Spleen (tissue), 11 donors: ENCODE measurements at regions not wholly inside any gene's neighbourhood (a gene's known extent, or its start where the extent isn't known, plus 50 kb on each side); places are given as distances from the start of the nearest gene placed in this dataset.

Source experiments
- DNase-seq: peaks from one replicate; pipeline ENCODE4 v3.0.0-alpha.2; 2020
- H3K27ac ChIP-seq, 8 donors: fragments of 200-600 bp; sonication (generic) in 7 of 8; 1 replicate in 4 of 8; 2 replicates in 4 of 8; pipeline versions ENCODE4 v1.5.0 to v1.8.0; 2016 to 2021; ENCODE audit warnings: inconsistent platforms in 4 of 8, mild to moderate bottlenecking in 4 of 8, moderate library complexity in 1 of 8
- H3K27me3 ChIP-seq, 7 donors: fragments of 200-600 bp; sonication (generic) in 6 of 7; replicated peaks in 1 of 7; 1 replicate in 4 of 7; 2 replicates in 3 of 7; pipeline versions ENCODE4 v1.5.0 to v1.8.0; 2016 to 2021; ENCODE audit warnings: inconsistent platforms in 3 of 7, mild to moderate bottlenecking in 1 of 7
- H3K36me3 ChIP-seq, 6 donors: fragments of 200-600 bp; sonication (generic) in 5 of 6; 1 replicate in 4 of 6; 2 replicates in 2 of 6; pipeline versions ENCODE4 v1.5.0 to v1.8.0; 2016 to 2021; ENCODE audit warnings: inconsistent platforms in 2 of 6
- H3K4me1 ChIP-seq, 6 donors: fragments of 200-600 bp; sonication (generic) in 5 of 6; 1 replicate in 3 of 6; 2 replicates in 3 of 6; pipeline versions ENCODE4 v1.5.0 to v1.8.0; 2016 to 2021; ENCODE audit warnings: inconsistent platforms in 3 of 6
- H3K4me3 ChIP-seq, 8 donors: fragments of 200-600 bp; sonication (generic) in 7 of 8; 1 replicate in 4 of 8; 2 replicates in 4 of 8; pipeline versions ENCODE4 v1.5.0 to v1.8.0; 2016 to 2021; ENCODE audit warnings: inconsistent platforms in 4 of 8, mild to moderate bottlenecking in 4 of 8, moderate library complexity in 2 of 8
- H3K9me3 ChIP-seq, 8 donors: fragments of 200-600 bp; sonication (generic) in 7 of 8; 1 replicate in 4 of 8; 2 replicates in 4 of 8; pipeline versions ENCODE4 v1.5.0 to v1.8.0; 2016 to 2021; ENCODE audit warnings: inconsistent platforms in 4 of 8
- CTCF ChIP-seq, 11 experiments: fragments of 200-600 bp in 7 of 11; fragments of 450-650 bp in 4 of 11; sonication (generic) in 4 of 11; IDR thresholded peaks in 8 of 11; conservative IDR thresholded peaks in 3 of 11; 1 replicate in 7 of 11; 2 replicates in 4 of 11; pipeline versions ENCODE4 v1.4.0 to v1.8.0; 2016 to 2021; ENCODE audit warnings: antibody characterized with exemption in 11 of 11, inconsistent platforms in 4 of 11, mild to moderate bottlenecking in 1 of 11
- POLR2A ChIP-seq, 3 donors: fragments of 450-650 bp; IDR thresholded peaks; one replicate each; pipeline ENCODE4 v1.5.1; 2017; ENCODE audit warnings: antibody characterized with exemption in 3 of 3, mild to moderate bottlenecking in 1 of 3
- POLR2AphosphoS5 ChIP-seq, 3 donors: sonication (generic); formaldehyde crosslinking; IDR thresholded peaks; one replicate each; pipeline ENCODE4 v1.5.1; 2017; ENCODE audit warnings: antibody characterized with exemption in 3 of 3
- WGBS, 5 donors: extraction: QIAGEN DNeasy Blood & Tissue Kit in 3 of 5; methylation state at CpG; one replicate each; pipeline versions ENCODE4 v1.1.5 to v1.1.7; 2013 to 2018; 5-methylcytosine and 5-hydroxymethylcytosine counted together
- intact Hi-C: fragments of 100-400 bp; cut with DNase I; formaldehyde crosslinking; loops from one replicate; pipeline ENCODE4 v1.15.0; 2023; ENCODE audit warnings: low total_unique reads
- donor health status: healthy with polysubstance abuse.
- donor health status: DM: no; HTN: no; CAD: no; lungs with moderate emphysema.
- donor health status: DM: no; HTN: no; CAD: no.
- donor health status: Bipolar disorder and iron deficiency.
- donor health status: healthy.
- donor health status: DM: no; HTN: no; CAD: no.
- donor health status: DM: yes; HTN: yes; CAD: no.

GRCh38 chr1:239303289-239303688 lies 83.1 kb upstream of the CHRM3 start:
- no peaks in the 10 kb centered on the region for H3K36me3 ChIP-seq
- intact Hi-C loops: no loop called here
- no peak for TF ChIP-seq CTCF (IDR thresholded peaks at IDR 0.05 in 8 of 11, conservative IDR thresholded peaks at IDR 0.05 in 3 of 11)
- TF ChIP-seq POLR2AphosphoS5 (IDR thresholded peaks at IDR 0.05): no peak
- TF ChIP-seq POLR2A (IDR thresholded peaks at IDR 0.05): no peak
- no peak overlapping the region for H3K4me3 ChIP-seq
- no peaks in the 10 kb centered on the region for H3K4me1 ChIP-seq
- no peaks in the 10 kb centered on the region for H3K9me3 ChIP-seq
- H3K27ac ChIP-seq: no peak overlapping the region
- DNase-seq: no peak
- WGBS, 5 donors: 88 to 95% (median 93%) methylated on average over 9 of the region's 9 CpGs
- no peaks in the 10 kb centered on the region for H3K27me3 ChIP-seq

- H3K36me3 ChIP-seq: no peaks in the 10 kb centered on the region
- no peak for DNase-seq
- no peak overlapping the region for H3K27ac ChIP-seq
- H3K27me3 ChIP-seq: no peaks in the 10 kb centered on the region
- no peaks in the 10 kb centered on the region for H3K9me3 ChIP-seq
- WGBS, 5 donors: 74 to 87% (median 83%) methylated on average over 3 of the region's 3 CpGs
- intact Hi-C loops: no loop called here
- H3K4me3 ChIP-seq: no peak overlapping the region
- H3K4me1 ChIP-seq: no peaks in the 10 kb centered on the region
- TF ChIP-seq POLR2AphosphoS5 (IDR thresholded peaks at IDR 0.05): no peak
- TF ChIP-seq CTCF (IDR thresholded peaks at IDR 0.05 in 8 of 11, conservative IDR thresholded peaks at IDR 0.05 in 3 of 11): no peak
- no peak for TF ChIP-seq POLR2A (IDR thresholded peaks at IDR 0.05)
These were observed 83.7 kb upstream of the CHRM3 start for GRCh38 chr1:239302696-239303095.

- WGBS, 5 donors: 86 to 95% (median 90%) methylated on average over 3 of the region's 3 CpGs
- intact Hi-C loops: no loop called here
- H3K4me1 ChIP-seq: no peaks in the 10 kb centered on the region
- no peak overlapping the region for H3K27ac ChIP-seq
- no peak overlapping the region for H3K4me3 ChIP-seq
- no peaks in the 10 kb centered on the region for H3K36me3 ChIP-seq
- no peaks in the 10 kb centered on the region for H3K9me3 ChIP-seq
- no peaks in the 10 kb centered on the region for H3K27me3 ChIP-seq
- TF ChIP-seq POLR2AphosphoS5 (IDR thresholded peaks at IDR 0.05) (no peak), CTCF (IDR thresholded peaks at IDR 0.05 in 8 of 11, conservative IDR thresholded peaks at IDR 0.05 in 3 of 11) (no peak), POLR2A (IDR thresholded peaks at IDR 0.05) (no peak)
- no peak for DNase-seq
These were observed 85.1 kb upstream of the CHRM3 start for GRCh38 chr1:239301251-239301650.

- Histone ChIP-seq H3K36me3 (no peaks in the 10 kb centered on the region), H3K27me3 (no peaks in the 10 kb centered on the region), H3K9me3 (no peaks in the 10 kb centered on the region), H3K4me1 (no peaks in the 10 kb centered on the region), H3K27ac (no peak overlapping the region), H3K4me3 (no peak overlapping the region)
- intact Hi-C loops: no loop called here
- WGBS, 5 donors: 83 to 97% (median 91%) methylated on average over 7 of the region's 7 CpGs
- TF ChIP-seq CTCF (IDR thresholded peaks at IDR 0.05 in 8 of 11, conservative IDR thresholded peaks at IDR 0.05 in 3 of 11) (no peak), POLR2A (IDR thresholded peaks at IDR 0.05) (no peak), POLR2AphosphoS5 (IDR thresholded peaks at IDR 0.05) (no peak)
- DNase-seq: no peak
These were observed 88.5 kb upstream of the CHRM3 start for GRCh38 chr1:239297910-239298309.
